Islet precursor cell (in vitro differentiated cells): ENCODE measurements at regions not wholly inside any gene's neighbourhood (a gene's known extent, or its start where the extent isn't known, plus 50 kb on each side); places are given as distances from the start of the nearest gene placed in this dataset.
"Not testable (repeated sequence)": the region's sequence is repeated elsewhere in the genome, so short reads cannot be mapped to it uniquely, and the experiment has no call there.

ENCODE experiments used
- DNase-seq: peaks from one replicate; pipeline ENCODE4 v3.0.0-alpha.2; 2018

DNA sequence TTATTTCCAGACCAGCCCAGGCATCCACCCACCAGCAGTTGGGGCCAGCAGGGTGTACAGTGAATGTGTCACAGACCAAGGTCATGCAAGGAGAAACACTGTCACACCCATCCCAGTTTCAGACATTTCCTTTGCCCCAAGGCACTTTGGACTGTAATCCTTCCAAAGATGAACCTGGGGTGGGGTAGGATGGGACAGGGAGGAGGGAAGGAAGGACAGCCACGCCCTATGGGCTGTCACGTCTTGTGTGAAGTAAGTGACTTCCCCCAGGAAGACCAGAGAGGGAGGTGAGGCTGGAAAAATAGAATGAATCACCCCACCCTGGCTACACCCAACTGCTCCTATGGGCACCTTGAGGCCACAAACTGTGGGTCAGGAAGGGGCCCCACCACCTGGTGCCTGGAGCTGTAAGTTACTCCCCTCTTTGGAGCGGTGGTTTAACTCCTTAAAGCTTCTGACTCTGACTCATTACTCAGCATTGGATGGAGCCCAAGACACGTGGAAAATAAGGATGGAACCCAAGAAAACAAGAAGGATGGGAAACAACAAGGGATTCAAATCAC lies 349.9 kb upstream of the KLF3 start:
- DNase-seq, result no peak

DNA sequence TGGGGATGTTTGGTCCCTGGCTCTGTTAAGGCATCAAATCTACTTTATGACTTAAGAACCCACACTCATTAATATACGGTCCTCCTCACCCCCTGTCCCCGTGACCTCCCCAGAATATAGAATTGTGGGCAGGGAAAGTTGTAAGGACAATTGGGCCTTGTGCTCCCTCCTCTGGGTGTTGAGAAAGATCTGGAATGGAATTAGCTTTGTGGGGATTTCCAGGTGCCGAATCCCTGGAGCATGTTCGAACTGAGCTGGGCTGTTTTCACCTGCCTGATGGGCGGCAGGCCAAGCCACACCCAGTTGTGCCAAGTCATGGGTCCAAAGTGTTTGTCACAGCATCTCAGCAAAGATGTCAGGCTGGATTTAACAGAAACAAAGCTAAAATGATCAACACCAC lies 349.3 kb upstream of the KLF3 start:
- no peak for DNase-seq

DNA sequence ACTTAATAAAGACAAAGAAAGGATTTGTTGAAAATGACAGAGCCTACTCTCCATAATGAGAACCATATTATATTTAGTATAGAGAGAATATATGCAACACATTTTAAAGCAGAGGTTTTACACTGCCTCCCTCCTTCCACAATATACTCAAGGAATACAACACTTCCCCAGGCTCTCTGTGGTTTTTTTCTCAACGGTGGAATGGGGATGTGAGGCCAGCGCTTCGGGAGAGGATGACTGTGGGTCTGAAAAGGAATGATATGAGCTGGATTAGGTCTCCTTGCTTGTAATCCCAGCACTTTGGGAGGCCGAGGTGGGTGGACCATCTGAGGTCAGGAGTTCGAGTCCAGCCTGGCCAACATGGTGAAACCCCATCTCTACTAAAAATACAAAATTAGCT lies 348.7 kb upstream of the KLF3 start:
- DNase-seq, result no peak

DNA sequence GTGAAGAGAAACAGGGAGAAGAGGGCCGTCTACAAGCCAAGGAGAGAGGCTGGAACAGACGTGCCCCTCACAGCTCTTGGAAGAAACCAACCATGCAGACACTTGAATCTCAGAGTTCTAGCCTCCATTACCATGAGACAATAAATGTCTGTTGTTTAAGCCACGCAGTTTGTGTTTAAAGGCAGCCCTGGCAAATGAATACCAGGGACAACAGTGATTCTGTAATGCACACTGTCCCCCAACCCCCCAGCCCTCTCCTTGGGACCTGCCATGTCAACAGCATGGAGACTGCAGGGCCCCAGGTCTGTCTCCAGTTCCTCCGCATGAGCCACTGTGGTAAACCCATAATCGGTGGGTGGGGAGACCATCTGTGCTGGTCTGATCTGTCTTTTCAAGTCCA lies 348.0 kb upstream of the KLF3 start:
- DNase-seq, result no peak

DNA sequence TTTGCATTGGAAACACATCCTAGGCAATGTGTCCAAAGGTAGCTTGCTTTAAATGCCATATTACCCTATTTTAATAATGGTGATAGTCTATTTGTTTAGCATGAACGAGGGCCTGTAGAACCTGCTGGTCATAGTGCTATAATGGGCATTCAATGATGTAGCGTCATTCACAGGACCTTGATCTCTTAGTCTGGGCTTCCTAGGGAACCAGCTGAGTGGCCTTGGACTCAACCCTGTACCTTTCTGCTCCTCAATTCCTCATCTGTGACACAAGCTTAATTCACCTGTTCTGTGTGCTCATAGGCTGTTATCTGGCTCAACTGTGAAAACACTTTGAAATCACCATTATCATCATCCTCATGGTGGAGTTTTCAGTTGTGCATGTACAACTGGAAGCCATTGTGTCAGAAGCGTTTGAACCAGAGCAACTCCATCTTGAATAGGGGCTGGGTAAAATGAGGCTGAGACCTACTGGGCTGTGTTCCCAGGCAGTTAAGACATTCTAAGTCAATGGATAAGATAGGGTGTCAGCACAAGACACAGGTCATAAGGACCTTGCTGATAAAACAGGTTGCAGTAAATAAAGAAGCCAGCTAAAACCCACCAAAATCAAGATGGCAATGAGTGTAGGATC lies 346.8 kb upstream of the KLF3 start:
- DNase-seq, result no peak

DNA sequence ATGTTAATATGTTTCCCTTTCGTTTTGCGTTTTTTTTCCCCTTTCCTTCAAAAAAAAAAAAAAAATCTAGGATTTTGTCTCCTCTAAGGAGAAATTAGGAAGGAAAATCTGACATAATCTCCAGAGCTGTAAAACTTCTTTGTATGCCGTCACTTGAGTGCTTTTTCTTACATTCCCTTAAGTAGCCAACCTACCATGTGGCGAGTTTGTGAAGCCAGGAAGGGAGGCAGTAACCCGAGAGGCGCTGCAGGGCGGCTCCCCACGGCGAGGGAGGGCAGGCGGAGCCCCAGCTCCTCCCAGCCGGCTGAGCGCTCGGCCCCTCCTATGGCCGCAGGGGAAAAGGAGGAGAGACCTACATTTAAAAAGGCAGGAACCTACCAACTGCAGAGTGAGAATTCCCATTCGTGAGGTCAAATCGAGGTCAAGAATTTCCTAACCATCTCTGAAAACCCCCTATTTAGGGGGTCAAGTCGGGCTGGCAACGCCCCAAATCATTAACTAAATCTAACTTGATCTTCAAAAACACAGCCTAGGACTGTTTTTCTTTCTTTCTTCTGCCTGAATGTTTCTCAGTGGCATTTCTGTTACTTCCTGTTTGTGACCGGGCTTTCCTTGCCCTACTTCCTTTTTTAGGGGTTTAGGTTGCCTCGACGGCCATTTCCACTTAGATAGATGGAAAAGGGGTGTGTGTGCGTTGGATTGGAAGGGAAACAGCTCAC lies 345.1 kb upstream of the KLF3 start:
- DNase-seq, result peak; percentile 95

DNA sequence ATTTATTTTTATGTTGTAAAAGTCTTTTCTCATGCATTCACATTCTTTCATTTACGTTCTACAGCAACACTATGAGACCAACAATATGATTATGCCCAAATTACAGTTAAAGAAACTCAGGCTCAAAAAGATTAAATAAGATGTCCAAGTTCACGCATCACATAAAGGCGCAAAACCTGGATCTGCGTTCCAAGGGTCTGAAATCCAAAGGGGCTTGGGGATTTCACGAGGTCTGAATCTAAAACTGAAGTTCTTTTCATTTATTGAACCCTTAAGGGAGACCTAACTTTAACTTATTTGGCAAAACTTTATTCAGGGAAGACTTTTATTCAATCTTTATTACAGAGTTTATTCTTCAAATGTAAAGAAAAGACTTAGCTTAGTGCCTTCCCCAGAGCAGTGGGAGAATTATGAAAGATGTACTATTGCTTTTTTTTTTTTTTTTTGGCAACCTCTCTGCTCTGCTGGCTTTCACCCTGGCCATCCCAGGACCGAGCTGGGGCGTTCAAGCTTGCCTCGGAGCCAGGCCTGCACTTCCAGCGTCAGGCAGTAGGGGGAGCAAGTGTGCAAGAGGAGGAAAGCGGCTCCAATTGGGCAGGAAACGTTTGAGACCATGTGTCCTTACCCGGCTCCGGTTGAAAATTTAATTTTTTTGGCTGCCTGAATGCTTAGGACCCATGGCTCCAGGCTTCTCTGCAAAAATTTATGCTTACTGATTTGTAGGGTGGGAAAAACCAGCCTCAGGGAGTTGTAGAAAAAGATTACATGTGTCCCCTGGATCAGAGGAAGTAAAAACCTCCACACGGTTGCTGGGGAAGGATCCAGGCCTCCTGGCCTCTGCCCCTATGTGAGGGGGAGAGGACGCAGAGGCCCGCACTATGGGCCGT lies 344.3 kb upstream of the KLF3 start:
- DNase-seq, result peak; percentile 94

DNA sequence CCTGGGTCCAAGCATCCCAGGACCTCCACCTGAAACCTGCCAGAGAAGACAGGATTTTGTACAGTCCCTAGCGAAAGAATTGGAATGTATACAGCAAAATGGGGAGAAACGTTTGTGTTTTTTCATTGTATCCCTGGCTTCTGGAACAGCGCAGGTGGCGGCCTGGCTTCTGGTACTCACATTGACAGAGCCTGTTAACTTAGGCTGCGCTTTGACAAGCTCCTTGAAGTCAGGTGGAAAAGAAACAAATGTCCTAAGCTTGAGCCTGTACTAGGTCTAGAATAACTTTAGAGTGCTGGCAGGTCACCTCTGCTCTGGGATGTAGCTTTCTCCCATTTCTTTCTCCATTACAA lies 343.7 kb upstream of the KLF3 start:
- DNase-seq, result no peak

DNA sequence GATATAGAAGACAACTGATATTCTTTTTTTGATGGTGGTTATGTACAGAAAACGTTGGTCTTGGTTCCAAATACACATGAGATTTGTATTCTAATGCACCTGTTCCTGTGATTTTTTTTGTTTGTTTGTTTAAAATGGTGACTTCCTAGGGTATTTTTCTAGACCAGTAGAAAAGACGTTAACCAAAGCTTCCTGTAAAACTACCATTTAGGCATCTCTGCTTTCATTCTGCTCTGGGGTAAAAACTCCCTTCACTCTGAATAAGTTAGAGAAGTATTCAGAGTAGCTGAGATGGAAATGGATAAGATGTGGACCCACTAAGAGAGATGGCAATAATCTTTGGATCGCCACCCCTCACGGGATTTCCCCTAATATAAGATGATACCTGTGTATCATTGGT lies 343.2 kb upstream of the KLF3 start:
- DNase-seq, result no peak

DNA sequence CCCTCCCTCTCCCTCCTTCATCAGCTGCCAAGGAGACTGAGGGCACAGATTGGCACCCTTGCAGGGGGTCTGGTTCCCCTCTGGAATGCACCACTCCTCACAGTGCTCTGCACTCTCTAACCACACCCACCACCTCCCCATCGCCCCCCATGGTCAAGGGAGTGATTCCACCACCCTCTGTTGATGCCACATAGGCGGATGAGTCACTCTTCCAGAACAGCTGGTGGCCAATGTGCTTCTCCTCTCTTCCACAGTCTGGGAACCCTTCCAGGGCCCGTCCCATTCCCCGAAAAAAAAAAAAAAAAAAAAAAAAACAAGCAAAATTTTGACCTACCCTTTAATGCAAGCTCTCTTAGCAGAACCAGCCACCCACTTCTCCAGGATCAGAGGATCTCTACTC lies 341.3 kb upstream of the KLF3 start:
- DNase-seq, result no peak

DNA sequence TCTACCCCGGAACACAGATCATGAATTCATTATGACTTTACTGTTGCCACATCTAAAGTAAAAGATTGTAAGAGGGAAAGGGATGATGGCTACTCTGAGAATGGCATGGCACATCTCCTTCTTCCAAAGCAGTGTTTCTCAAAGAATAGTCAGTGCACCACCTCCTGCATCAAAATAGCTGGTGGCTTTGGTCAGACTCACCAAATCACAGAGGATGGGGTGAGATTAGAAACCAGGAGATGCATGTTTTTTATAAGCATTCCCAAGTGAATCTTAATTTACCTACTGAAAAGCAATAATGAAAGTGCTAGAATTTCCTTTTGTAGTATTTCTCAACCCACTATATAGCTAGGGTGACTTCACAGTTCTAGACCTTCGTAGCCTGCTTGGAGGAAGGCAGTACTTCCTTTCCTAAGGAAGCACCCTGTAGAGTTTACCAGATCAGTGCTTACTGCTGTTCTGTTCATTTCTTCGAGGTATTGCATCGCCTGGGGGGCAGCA lies 340.8 kb upstream of the KLF3 start:
- no peak for DNase-seq

DNA sequence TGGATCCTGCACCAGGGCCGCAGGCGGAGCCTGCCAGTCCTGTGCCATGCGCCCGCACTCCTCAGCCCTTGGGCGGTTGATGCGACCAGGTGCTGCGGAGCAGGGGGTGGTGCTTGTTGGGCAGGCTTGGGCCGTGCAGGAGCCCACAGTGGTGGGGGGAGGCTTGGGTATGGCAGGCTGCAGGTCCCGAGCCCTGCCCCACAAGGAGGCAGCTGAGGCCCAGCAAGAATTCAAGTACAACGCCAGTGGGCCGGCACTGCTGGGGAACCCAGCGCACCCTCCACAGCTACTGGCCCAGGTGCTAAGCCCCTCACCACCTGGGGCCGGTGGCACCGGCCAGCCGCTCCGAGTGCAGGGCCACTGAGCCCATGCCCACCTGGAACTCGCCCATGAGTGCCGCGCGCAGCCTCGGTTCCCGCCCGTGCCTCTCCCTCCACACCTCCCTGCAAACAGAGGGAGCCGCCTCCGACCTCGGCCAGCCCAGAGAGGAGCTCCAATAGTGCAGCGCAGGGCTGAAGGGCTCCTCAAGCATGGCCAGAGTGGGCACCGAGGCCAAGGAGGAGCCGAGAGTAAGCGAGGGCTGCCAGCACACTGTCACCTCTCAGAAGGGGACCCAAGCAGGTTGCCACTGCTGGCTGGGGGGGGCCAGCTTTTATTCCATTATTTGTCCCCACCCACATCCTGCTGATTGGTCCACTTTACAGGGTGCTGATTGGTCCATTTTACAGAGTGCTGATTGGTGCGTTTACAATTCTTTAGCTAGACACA lies 339.0 kb upstream of the KLF3 start:
- DNase-seq, result no peak

DNA sequence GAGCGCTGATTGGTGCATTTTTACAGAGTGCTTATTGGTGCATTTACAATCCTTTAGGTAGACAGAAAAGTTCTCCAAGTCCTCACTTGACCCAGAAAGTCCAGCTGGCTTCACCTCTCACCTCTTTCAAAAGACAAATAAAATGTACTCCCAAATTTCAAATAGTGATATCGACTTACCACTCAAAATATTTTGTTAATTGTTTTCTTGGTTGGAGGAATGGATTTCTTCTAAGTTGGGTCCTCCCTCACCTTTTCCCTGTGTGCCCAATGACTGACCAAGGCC lies 338.4 kb upstream of the KLF3 start:
- no peak for DNase-seq

DNA sequence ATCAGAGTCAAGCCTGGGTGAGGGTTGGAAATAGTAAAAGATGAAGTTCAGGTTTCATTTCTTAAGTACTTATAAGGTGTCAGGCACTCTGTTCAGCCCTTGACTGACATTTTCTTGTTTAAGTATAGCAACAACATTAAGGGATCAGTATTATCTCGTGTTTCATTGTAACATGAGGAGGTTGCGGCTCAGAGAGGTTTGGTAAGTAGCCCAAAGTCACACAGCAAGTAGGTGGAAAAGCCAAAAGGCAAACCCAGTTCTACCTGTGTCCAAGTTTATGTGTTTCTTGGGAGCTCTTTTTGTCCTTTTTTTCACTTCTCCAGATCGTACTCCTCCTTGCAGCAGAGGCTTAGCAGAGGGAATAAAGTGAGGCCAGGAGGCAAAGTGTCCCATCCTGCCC lies 337.5 kb upstream of the KLF3 start:
- no peak for DNase-seq

DNA sequence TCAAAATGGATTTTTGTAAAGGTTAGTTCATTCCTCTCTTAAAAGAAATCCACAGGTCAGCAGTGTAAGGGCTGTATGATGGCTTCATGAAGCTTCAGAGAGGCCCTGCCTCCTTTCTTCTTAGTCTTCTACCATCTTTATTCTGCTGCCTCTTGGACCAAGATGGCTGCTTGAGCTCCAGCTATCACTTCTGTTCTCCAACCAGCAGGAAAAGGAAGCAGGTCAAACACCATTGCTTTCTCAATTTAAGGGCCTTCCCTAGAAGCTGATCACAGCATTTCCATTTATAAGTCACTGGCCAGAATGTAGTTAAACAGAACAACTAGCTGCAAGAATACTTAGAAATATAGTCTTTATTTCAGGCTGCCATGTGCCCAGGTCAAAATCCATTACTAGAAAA lies 336.8 kb upstream of the KLF3 start:
- DNase-seq, result no peak

DNA sequence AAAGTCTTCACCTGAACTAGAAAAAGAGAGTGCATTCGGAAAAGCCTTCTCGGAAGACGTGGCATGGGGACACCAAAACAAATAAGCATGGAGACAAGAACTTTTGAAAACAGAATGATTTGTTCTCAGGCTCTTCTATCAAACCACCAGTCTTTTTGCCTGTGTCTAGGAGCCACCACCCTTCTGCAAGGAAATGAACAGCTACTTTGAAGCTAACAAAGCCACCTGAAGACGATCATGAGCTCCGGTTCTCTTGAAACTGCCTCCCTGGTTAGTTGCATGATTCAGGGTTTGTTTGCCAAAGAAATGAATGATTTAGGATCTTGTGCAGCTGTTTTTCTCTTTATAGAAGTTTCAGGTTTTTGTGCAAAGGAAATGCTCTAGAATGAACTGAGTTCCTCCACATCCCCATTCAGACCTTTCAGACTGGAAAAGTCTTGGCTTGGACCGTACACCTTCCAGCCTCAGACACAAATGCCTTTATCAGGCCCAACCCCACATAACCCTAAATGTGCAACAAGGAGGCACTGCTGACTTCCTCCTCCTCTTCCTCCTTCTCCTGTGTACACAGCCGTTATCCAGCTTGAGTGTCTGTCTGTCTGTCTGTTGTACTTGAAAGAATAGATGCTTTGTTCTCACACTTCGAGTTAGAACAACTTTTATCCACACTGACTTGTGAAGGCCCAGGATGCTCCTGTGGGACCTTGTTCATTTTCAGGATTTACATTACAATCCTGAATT lies 334.8 kb upstream of the KLF3 start:
- DNase-seq, result no peak

DNA sequence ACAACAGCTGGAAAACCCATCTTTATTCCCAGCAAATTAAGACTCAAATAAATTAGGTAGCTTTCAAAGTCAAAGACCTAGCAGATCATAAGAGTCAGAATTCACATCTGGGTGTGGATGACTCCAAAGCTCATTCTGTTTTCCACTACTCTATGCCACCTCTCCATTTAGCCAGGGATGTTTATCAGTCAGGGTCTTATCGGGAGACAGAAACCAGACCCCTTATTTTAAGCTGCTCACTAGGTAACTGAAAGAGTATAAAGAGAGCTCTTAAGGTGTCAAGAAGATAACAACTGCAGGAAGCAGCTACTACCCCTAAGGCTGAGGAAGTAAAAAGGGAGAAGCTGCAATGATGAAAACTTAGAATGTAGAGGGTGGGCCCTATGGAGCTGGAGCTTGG lies 333.7 kb upstream of the KLF3 start:
- no peak for DNase-seq

DNA sequence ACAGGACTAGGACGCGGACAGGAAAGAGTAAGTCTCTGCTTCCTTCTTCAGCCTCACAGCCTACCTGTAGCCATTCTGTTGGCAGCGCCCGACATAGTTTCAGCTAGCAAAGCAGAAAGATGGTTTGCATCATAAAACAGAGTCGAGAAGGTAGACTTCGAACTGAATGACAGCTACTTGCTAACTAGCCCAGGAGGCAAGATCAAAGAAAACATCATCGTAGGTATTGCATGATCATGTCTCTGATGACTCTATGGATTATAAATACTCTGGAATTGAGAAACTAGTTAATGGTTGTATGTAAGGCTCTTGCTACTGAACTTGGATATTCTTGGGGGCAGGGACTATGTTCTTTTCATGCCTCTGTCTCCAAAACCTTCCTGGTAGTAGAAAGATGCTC lies 333.1 kb upstream of the KLF3 start:
- DNase-seq, result no peak

DNA sequence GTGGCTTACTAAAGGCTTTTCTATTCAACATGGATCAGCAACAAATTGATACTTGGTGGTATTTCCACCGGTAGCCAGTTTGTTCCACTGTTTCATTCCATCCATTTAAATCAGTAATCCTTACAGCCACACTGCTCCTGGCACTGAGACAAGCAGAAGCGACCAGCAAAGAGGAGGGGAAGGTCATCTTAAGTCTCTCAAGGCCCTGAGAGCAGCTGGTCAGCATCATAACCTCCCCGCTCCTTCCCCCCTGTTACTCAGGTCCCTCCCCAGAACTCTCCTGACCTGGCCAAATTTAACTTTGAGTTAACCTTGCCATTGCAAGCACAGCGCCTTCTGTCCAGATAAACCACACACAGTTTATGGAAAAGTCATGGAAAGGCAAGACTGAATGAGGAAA lies 331.3 kb upstream of the KLF3 start:
- no peak for DNase-seq

DNA sequence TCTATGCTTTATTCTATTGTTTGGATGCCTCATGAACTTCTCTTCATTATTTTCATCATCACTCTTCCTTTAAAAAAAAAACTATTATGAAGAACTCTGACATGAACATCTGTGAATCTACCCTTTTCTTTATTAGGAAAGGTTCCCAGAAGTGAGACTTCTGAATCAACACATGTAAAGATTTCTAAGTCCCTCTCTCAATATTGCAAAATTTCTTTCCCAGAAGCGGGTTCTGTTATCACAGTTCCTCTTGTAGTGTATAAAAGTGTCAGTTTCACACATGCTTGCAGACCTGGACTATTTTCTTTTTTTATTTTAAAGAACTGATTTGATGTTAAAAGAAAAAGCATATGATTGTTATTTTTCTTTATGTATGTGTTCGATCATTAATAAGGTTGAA lies 330.8 kb upstream of the KLF3 start:
- DNase-seq, result no peak

DNA sequence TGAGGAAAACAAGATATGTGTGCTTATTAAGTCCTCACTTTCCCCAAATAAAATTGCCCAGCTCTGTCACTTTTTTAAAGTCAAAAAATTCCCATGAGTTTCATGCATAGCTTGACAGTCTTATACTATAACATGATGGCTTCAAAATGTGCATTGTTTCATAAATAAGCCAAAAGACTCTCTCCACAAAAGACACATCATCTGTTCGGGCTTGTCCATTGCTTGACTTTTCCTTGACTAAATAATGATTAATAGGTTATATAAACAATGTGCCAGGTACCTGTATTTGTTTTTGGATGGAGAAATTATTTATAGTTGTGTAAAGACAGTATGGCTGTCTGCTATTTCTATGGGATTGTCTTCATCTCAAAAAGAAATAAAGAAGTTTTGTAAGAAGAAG lies 329.2 kb upstream of the KLF3 start:
- DNase-seq, result no peak

DNA sequence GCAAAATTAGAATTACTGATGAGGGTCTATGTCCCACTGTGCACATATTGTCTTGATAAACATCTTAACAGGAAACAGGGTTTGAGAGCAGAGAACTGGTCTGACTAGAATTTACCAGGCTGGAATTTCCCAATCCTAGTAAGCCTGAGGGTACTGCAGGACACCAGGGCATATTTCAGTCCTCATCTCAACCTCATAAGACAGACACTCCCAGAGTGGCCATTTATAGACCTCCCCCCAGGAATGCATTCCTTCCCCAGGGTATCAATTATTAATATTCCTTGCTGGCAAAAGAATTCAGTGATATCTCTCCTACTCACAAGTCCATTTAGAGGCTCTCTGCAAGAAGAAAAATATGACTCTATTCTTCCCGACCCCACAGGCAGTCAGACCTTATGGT lies 325.1 kb upstream of the KLF3 start:
- not testable (repeated sequence) for DNase-seq
